H1 (cell line): ENCODE measurements at regions not wholly inside any gene's neighbourhood (a gene's known extent, or its start where the extent isn't known, plus 50 kb on each side); places are given as distances from the start of the nearest gene placed in this dataset.

Experiments used
- CREB1 ChIP-seq: IDR thresholded peaks from 2 replicates; pipeline ENCODE4 v1.6.1; 2012; ENCODE audit warnings: inconsistent platforms
- JUND ChIP-seq: IDR thresholded peaks from 2 replicates; pipeline ENCODE4 v1.6.1; 2011; ENCODE audit warnings: mild to moderate bottlenecking, improper control_type of control experiment, low read length
- KDM5A ChIP-seq: fragments of 200-600 bp; IDR thresholded peaks from 2 replicates; pipeline ENCODE4 v1.7.1; 2012; ENCODE audit warnings: mild to moderate bottlenecking, low read length, inconsistent platforms, mixed read lengths
- MAFK ChIP-seq: IDR thresholded peaks from 2 replicates; pipeline ENCODE4 v1.6.1; 2012; ENCODE audit warnings: low read depth, mild to moderate bottlenecking, improper control_type of control experiment, low read length
- NRF1 ChIP-seq: IDR thresholded peaks from 2 replicates; pipeline ENCODE4 v1.6.1; 2011; ENCODE audit warnings: mild to moderate bottlenecking, low read depth, low read length, improper control_type of control experiment
- POLR2AphosphoS5 ChIP-seq: IDR thresholded peaks from 2 replicates; pipeline ENCODE4 v1.6.1; 2011; ENCODE audit warnings: low read depth, low read length
- RAD21 ChIP-seq, 2 experiments: IDR thresholded peaks in 1 of 2; conservative IDR thresholded peaks in 1 of 2; 2 replicates each; pipeline ENCODE4 v1.6.1; 2011; ENCODE audit warnings: low read depth in 2 of 2, low read length in 2 of 2, improper control_type of control experiment in 1 of 2, inconsistent platforms in 1 of 2, mild to moderate bottlenecking in 1 of 2, moderate library complexity in 1 of 2
- RBBP5 ChIP-seq: IDR thresholded peaks from 2 replicates; pipeline ENCODE4 v1.7.1; 2012; ENCODE audit warnings: low read depth, mild to moderate bottlenecking, inconsistent platforms, low read length, moderate library complexity, borderline replicate concordance
- SP4 ChIP-seq: IDR thresholded peaks from 2 replicates; pipeline ENCODE4 v1.6.1; 2012; ENCODE audit warnings: low read length, inconsistent platforms
- SUZ12 ChIP-seq: fragments of 200-600 bp; sonication (generic); IDR thresholded peaks from 2 replicates; pipeline ENCODE4 v1.6.1; 2012; ENCODE audit warnings: mild to moderate bottlenecking, inconsistent platforms, low read length, moderate library complexity, mixed read lengths
- TF ChIP-seq, protein P1 (sequence below), 3 experiments: IDR thresholded peaks; 1 replicate in 2 of 3; 2 replicates in 1 of 3; pipeline versions ENCODE4 v1.5.1 to v1.6.1; 2011; ENCODE audit warnings: low read length in 3 of 3, mild to moderate bottlenecking in 3 of 3, inconsistent platforms in 2 of 3, low read depth in 1 of 3, moderate library complexity in 1 of 3; ENCODE audit not compliant: insufficient read depth in 1 of 3; ENCODE audit errors: control extremely low read depth in 1 of 3
- TF ChIP-seq, protein P2 (sequence below): IDR thresholded peaks from 2 replicates; pipeline ENCODE4 v1.6.1; 2012; ENCODE audit warnings: inconsistent platforms

DNA sequence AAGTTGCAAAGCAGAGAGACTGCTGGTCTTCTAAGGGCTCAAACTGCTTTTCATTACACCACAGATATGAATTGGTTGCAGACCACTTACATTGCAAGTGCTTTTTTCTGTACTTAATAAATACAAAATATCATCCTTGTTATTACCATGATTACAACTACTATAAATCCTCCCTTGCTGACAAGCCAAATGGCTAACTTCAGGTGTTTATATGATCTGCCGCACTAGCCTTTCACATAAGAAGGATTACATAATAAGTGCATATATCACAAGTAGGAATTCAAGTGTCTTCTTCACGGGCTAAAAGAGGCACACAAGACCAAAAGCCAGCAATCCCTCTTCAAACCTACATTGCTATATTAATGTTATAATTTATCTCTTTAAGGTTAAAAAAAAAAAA is 373.0 kb downstream of the ZEB2 start:
- TF ChIP-seq RAD21 (IDR thresholded peaks at IDR 0.05 in 1 of 2, conservative IDR thresholded peaks at IDR 0.05 in 1 of 2; ENCODE audit: low read depth in 2 of 2, low read length in 2 of 2) = no peak
- no peak for TF ChIP-seq RBBP5
- TF ChIP-seq, protein P1, sequence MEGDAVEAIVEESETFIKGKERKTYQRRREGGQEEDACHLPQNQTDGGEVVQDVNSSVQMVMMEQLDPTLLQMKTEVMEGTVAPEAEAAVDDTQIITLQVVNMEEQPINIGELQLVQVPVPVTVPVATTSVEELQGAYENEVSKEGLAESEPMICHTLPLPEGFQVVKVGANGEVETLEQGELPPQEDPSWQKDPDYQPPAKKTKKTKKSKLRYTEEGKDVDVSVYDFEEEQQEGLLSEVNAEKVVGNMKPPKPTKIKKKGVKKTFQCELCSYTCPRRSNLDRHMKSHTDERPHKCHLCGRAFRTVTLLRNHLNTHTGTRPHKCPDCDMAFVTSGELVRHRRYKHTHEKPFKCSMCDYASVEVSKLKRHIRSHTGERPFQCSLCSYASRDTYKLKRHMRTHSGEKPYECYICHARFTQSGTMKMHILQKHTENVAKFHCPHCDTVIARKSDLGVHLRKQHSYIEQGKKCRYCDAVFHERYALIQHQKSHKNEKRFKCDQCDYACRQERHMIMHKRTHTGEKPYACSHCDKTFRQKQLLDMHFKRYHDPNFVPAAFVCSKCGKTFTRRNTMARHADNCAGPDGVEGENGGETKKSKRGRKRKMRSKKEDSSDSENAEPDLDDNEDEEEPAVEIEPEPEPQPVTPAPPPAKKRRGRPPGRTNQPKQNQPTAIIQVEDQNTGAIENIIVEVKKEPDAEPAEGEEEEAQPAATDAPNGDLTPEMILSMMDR (IDR thresholded peaks at IDR 0.05; ENCODE audit: control extremely low read depth in 1 of 3, insufficient read depth in 1 of 3, low read depth in 1 of 3, low read length in 3 of 3) = no peak
- no peak for TF ChIP-seq SP4
- no peak for TF ChIP-seq MAFK
- no peak for TF ChIP-seq KDM5A
- no peak for TF ChIP-seq SUZ12
- TF ChIP-seq POLR2AphosphoS5 = no peak
- no peak for TF ChIP-seq JUND
- TF ChIP-seq, protein P2, sequence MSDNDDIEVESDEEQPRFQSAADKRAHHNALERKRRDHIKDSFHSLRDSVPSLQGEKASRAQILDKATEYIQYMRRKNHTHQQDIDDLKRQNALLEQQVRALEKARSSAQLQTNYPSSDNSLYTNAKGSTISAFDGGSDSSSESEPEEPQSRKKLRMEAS = no peak
- no peak for TF ChIP-seq CREB1
- TF ChIP-seq NRF1 = no peak
